ENCODE measurements at regions not wholly inside any gene's neighbourhood (a gene's known extent, or its start where the extent isn't known, plus 50 kb on each side); places are given as distances from the start of the nearest gene placed in this dataset.

GRCh38 chr5:18079831-18080230 is 445.6 kb downstream of the TAF11L14 start:
- no peak overlapping the region for H2AFZ ChIP-seq
- no peak overlapping the region for H3K4me2 ChIP-seq (ENCODE audit: low read length)
- H3K27me3 ChIP-seq (ENCODE audit: control insufficient read depth, insufficient read depth, low read length): no peaks in the 10 kb centered on the region
- no peak for TF ChIP-seq CTCF (IDR thresholded peaks at IDR 0.05)
- no peak overlapping the region for H3K9ac ChIP-seq
- no peaks in the 10 kb centered on the region for H3K9me3 ChIP-seq (ENCODE audit: control insufficient read depth, low read length)
- no peak overlapping the region for H3K4me3 ChIP-seq (ENCODE audit: low read depth, low read length)
- H3K36me3 ChIP-seq (ENCODE audit: control insufficient read depth, insufficient read depth, low read length): no peaks in the 10 kb centered on the region
- no peak overlapping the region for H3K27ac ChIP-seq
- H3K4me1 ChIP-seq: no peaks in the 10 kb centered on the region
- H3K79me2 ChIP-seq: no peaks in the 10 kb centered on the region

- Histone ChIP-seq H3K4me3 (ENCODE audit: low read depth, low read length) (no peak overlapping the region), H3K36me3 (ENCODE audit: control insufficient read depth, insufficient read depth, low read length) (no peaks in the 10 kb centered on the region), H3K4me1 (no peaks in the 10 kb centered on the region), H3K9ac (no peak overlapping the region), H3K9me3 (ENCODE audit: control insufficient read depth, low read length) (no peaks in the 10 kb centered on the region), H3K27me3 (ENCODE audit: control insufficient read depth, insufficient read depth, low read length) (no peaks in the 10 kb centered on the region), H3K4me2 (ENCODE audit: low read length) (no peak overlapping the region), H2AFZ (no peak overlapping the region), H3K79me2 (no peaks in the 10 kb centered on the region), H3K27ac (no peak overlapping the region)
- no peak for TF ChIP-seq CTCF (IDR thresholded peaks at IDR 0.05)
Measured at GRCh38 chr5:18088020-18088579, 453.8 kb downstream of the TAF11L14 start.

- Histone ChIP-seq H3K36me3 (ENCODE audit: control insufficient read depth, insufficient read depth, low read length) (no peaks in the 10 kb centered on the region), H3K4me2 (ENCODE audit: low read length) (no peak overlapping the region), H3K4me3 (ENCODE audit: low read depth, low read length) (no peak overlapping the region), H3K27me3 (ENCODE audit: control insufficient read depth, insufficient read depth, low read length) (no peaks in the 10 kb centered on the region), H3K79me2 (no peaks in the 10 kb centered on the region), H2AFZ (no peak overlapping the region), H3K9me3 (ENCODE audit: control insufficient read depth, low read length) (no peaks in the 10 kb centered on the region), H3K9ac (no peak overlapping the region), H3K4me1 (no peaks in the 10 kb centered on the region), H3K27ac (no peak overlapping the region)
- TF ChIP-seq CTCF (IDR thresholded peaks at IDR 0.05): no peak
Measured at GRCh38 chr5:18090177-18090576, 455.9 kb downstream of the TAF11L14 start.

- no peaks in the 10 kb centered on the region for H3K79me2 ChIP-seq
- no peak overlapping the region for H3K27ac ChIP-seq
- H2AFZ ChIP-seq: no peak overlapping the region
- no peaks in the 10 kb centered on the region for H3K36me3 ChIP-seq (ENCODE audit: control insufficient read depth, insufficient read depth, low read length)
- H3K4me2 ChIP-seq (ENCODE audit: low read length): no peak overlapping the region
- H3K27me3 ChIP-seq (ENCODE audit: control insufficient read depth, insufficient read depth, low read length): no peaks in the 10 kb centered on the region
- no peaks in the 10 kb centered on the region for H3K4me1 ChIP-seq
- no peak overlapping the region for H3K9ac ChIP-seq
- H3K4me3 ChIP-seq (ENCODE audit: low read depth, low read length): no peak overlapping the region
- no peaks in the 10 kb centered on the region for H3K9me3 ChIP-seq (ENCODE audit: control insufficient read depth, low read length)
- no peak for TF ChIP-seq CTCF (IDR thresholded peaks at IDR 0.05)
Measured at GRCh38 chr5:18091142-18091541, 456.9 kb downstream of the TAF11L14 start.

- no peaks in the 10 kb centered on the region for H3K79me2 ChIP-seq
- H2AFZ ChIP-seq: no peak overlapping the region
- H3K27ac ChIP-seq: no peak overlapping the region
- no peak overlapping the region for H3K4me3 ChIP-seq (ENCODE audit: low read depth, low read length)
- TF ChIP-seq CTCF (IDR thresholded peaks at IDR 0.05): no peak
- no peak overlapping the region for H3K9ac ChIP-seq
- no peaks in the 10 kb centered on the region for H3K9me3 ChIP-seq (ENCODE audit: control insufficient read depth, low read length)
- H3K27me3 ChIP-seq (ENCODE audit: control insufficient read depth, insufficient read depth, low read length): no peaks in the 10 kb centered on the region
- H3K36me3 ChIP-seq (ENCODE audit: control insufficient read depth, insufficient read depth, low read length): no peaks in the 10 kb centered on the region
- no peak overlapping the region for H3K4me2 ChIP-seq (ENCODE audit: low read length)
- no peaks in the 10 kb centered on the region for H3K4me1 ChIP-seq
Measured at GRCh38 chr5:18091758-18092157, 457.5 kb downstream of the TAF11L14 start.
